Progenitor cell of endocrine pancreas (in vitro differentiated cells): ENCODE measurements at regions not wholly inside any gene's neighbourhood (a gene's known extent, or its start where the extent isn't known, plus 50 kb on each side); places are given as distances from the start of the nearest gene placed in this dataset.
A peak's percentile ranks its signal among the peaks of the same experiment; 100 is the strongest.

Experiments used
- DNase-seq: peaks from one replicate; pipeline ENCODE4 v3.0.0; 2021; ENCODE audit warnings: low spot score; ENCODE audit not compliant: unreplicated experiment
- H3K27ac Mint-ChIP-seq: 2 replicates; pipeline ENCODE4 v1.8.0; 2021; ENCODE audit warnings: mild to moderate bottlenecking, moderate library complexity, mixed read lengths
- H3K27me3 Mint-ChIP-seq: 2 replicates; pipeline ENCODE4 v1.8.0; 2021; ENCODE audit warnings: mixed read lengths
- H3K36me3 Mint-ChIP-seq: 2 replicates; pipeline ENCODE4 v1.8.0; 2022; ENCODE audit warnings: mixed read lengths; ENCODE audit not compliant: insufficient read depth
- H3K4me1 Mint-ChIP-seq: 2 replicates; pipeline ENCODE4 v1.8.0; 2021; ENCODE audit warnings: low read depth, mixed read lengths
- H3K4me3 Mint-ChIP-seq: 2 replicates; pipeline ENCODE4 v1.8.0; 2021; ENCODE audit warnings: low read depth, mild to moderate bottlenecking, moderate library complexity, mixed read lengths
- H3K9me3 Mint-ChIP-seq: 2 replicates; pipeline ENCODE4 v1.8.0; 2021; ENCODE audit warnings: low read depth, mixed read lengths
- TF ChIP-seq, protein P1 (sequence below): fragments of 200-600 bp; sonication (generic); IDR thresholded peaks from one replicate; pipeline ENCODE4 v1.5.0; 2021; ENCODE audit warnings: antibody characterized with exemption, mild to moderate bottlenecking; ENCODE audit not compliant: unreplicated experiment

DNA sequence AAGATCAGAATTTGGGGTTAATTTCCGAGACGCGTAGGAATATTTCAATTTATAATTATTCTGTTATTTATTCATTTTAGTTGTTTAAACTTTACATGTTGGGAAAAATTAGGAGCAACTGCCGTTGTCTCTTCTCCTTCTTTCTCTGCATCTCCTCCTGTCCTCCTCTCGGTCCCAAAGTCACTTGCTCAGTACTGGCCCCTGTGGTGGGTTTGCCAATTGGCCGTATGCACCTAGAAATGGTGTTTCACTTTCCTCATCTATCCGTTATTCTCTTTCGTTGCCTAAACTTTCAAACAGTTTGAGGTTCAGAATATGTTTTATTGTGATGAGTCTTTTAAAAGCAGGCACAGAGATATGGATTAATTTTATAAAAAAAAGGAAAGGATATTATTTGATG is 517.9 kb downstream of the PLCL1 start:
- Mint-ChIP-seq H3K36me3 (no peaks in the 10 kb centered on the region), H3K9me3 (no peaks in the 10 kb centered on the region), H3K4me1 (no peaks in the 10 kb centered on the region), H3K27ac (no peak overlapping the region), H3K27me3 (peaks cover 14% of the 10 kb centered on the region), H3K4me3 (no peak overlapping the region)
- TF ChIP-seq, protein P1, sequence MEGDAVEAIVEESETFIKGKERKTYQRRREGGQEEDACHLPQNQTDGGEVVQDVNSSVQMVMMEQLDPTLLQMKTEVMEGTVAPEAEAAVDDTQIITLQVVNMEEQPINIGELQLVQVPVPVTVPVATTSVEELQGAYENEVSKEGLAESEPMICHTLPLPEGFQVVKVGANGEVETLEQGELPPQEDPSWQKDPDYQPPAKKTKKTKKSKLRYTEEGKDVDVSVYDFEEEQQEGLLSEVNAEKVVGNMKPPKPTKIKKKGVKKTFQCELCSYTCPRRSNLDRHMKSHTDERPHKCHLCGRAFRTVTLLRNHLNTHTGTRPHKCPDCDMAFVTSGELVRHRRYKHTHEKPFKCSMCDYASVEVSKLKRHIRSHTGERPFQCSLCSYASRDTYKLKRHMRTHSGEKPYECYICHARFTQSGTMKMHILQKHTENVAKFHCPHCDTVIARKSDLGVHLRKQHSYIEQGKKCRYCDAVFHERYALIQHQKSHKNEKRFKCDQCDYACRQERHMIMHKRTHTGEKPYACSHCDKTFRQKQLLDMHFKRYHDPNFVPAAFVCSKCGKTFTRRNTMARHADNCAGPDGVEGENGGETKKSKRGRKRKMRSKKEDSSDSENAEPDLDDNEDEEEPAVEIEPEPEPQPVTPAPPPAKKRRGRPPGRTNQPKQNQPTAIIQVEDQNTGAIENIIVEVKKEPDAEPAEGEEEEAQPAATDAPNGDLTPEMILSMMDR: peak; percentile 55
- DNase-seq: no peak

DNA sequence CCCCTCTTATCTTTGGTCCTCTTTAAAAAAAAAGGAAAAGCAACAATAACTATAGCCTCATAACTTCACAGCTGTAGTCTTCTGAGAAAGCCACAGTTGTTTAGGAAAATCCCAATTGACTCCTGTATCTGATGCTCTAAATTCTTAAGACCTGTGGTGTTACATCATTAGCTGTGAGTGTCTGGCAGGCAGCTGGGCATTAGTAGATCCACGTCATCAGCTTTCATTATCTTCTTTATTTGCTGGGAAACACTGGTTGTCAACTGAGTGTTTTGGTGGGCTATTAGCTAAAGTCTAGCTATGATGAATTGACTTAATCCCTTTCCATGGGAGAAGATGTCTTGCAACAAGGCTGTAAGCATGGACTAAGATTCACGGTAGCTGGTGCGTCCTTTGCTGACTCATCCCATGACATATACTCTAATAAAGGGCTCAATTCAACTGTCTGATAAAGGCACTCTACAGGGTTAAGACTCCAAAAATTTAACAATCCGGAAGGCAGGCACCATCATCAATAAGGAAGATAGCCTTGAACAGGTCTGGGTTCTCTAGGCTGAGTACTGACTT is 517.2 kb downstream of the PLCL1 start:
- TF ChIP-seq, protein P1: no peak
- Mint-ChIP-seq H3K27ac (no peak overlapping the region), H3K36me3 (no peaks in the 10 kb centered on the region), H3K9me3 (no peaks in the 10 kb centered on the region), H3K4me1 (no peaks in the 10 kb centered on the region), H3K4me3 (no peak overlapping the region), H3K27me3 (peaks cover 17% of the 10 kb centered on the region)
- DNase-seq: no peak

DNA sequence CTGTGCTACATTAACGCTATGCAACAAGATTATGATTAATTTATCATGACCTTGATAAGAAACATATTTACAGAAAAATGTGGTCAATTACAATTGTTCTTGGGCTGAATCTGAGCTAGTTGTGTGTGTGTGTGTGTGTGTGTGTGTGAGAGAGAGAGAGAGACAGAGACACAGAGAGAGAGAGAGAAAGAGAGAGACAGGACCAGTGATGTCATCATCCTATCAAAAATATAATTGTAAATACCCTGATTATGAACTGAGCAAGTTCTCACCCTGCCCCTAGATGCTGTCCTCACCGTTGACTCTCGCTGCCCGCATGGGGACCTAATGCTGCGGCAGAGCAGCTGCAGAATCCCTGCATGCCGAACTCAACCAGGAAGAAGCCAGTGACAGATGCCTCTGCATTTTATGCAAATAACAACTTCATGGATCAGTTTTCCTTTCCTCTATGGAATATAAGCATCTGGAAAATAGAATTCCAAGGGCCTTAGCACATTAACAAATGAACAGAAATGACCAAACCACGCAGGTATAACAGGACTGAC is 512.5 kb downstream of the PLCL1 start:
- no peak overlapping the region for H3K4me3 Mint-ChIP-seq

DNA sequence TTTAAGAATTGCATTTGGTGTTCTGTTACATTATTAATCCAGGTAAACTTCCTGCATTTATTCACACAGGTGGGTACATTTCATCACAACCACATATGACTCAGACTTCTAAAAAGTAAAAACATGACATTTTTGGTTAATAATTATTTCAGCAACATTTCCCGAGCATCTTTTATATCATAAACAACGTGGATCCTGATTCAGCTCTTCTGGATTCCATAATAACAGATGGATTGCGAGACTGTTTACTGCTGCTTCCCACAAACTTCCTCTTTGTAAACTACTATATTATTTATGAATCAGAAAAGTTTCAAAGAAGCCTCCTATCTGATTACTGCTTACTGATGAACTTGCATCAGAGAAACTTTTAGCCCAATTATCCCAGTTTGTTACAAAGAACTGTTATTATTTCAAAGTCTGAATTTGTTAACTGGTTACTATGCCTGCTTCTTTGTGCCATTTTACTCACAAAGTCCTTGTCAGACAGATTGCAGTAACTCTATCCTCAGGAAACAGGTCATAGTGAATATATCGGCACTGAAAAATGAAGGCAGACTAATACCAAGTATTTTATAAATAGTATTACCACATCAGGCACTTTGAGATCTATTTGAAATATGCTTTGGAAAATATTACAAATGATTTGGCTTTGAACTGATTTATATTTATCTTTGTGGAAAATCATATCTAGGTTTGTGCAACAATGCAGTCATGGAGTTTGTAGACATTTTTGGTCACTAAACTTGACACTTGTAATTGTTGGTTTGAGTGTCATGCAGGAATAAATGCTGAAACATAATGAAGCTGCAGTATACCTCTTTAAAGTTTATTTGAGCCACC is 511.6 kb downstream of the PLCL1 start:
- Mint-ChIP-seq H3K4me1 (peaks cover 9% of the 10 kb centered on the region), H3K27ac (no peak overlapping the region), H3K4me3 (no peak overlapping the region), H3K27me3 (peaks cover 38% of the 10 kb centered on the region), H3K9me3 (no peaks in the 10 kb centered on the region), H3K36me3 (no peaks in the 10 kb centered on the region)
- no peak for DNase-seq
- TF ChIP-seq, protein P1: no peak

More for the DNA sequence above, 512.5 kb downstream of the PLCL1 start:
- Mint-ChIP-seq H3K9me3 (no peaks in the 10 kb centered on the region), H3K27me3 (peaks cover 41% of the 10 kb centered on the region), H3K27ac (no peak overlapping the region), H3K36me3 (no peaks in the 10 kb centered on the region), H3K4me1 (peaks cover 5% of the 10 kb centered on the region)
- DNase-seq: no peak
- TF ChIP-seq, protein P1: no peak

DNA sequence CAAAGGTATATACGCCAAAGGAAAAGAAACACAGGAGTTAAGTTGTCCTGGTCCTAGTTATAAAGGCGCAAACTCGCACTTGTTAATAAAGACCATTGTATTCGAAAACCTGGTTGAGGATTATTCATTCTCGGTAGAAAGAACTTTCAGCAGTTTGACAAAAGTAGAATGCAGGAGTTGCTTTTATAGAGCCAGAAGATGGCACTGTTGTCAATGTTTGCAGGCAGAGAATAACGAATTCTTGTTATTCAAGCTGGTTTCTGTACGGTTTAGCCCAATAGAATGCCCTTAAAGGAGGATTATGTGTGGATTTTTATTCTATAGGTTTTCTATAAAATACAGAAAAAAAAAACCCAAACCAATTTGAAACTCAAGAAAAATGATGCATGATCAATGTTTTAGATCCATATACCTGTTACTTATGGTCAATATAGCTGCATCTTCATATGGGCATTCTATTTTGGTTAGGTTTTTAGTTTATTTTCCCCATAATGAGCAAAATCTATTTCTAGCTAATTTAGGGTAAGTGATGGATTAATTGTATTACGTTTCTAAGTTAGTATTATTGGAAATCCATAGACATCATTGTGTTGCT is 510.3 kb downstream of the PLCL1 start:
- Mint-ChIP-seq H3K36me3 (no peaks in the 10 kb centered on the region), H3K9me3 (no peaks in the 10 kb centered on the region), H3K4me1 (peaks cover 9% of the 10 kb centered on the region), H3K27me3 (peaks cover 32% of the 10 kb centered on the region), H3K4me3 (no peak overlapping the region), H3K27ac (no peak overlapping the region)
- DNase-seq: no peak
- TF ChIP-seq, protein P1: peak; percentile 80
